HUES6 (cell line): ENCODE measurements at regions not wholly inside any gene's neighbourhood (a gene's known extent, or its start where the extent isn't known, plus 50 kb on each side); places are given as distances from the start of the nearest gene placed in this dataset.

Experiments
- H3K27ac ChIP-seq: 2 replicates; pipeline ENCODE4 v1.7.0; 2013; ENCODE audit warnings: low read depth, mild to moderate bottlenecking, low read length, inconsistent platforms
- H3K27me3 ChIP-seq: 2 replicates; pipeline ENCODE4 v1.6.1; 2013; ENCODE audit warnings: low read length; ENCODE audit not compliant: control insufficient read depth, insufficient read depth
- H3K36me3 ChIP-seq: 2 replicates; pipeline ENCODE4 v1.6.1; 2013; ENCODE audit warnings: low read length; ENCODE audit not compliant: control insufficient read depth, insufficient read depth
- H3K4me1 ChIP-seq: 2 replicates; pipeline ENCODE4 v1.6.1; 2013; ENCODE audit warnings: low read length; ENCODE audit not compliant: control insufficient read depth, insufficient read depth
- H3K4me3 ChIP-seq: 2 replicates; pipeline ENCODE4 v1.5.1; 2013; ENCODE audit warnings: low read depth, low read length
- H3K9ac ChIP-seq: one replicate; pipeline ENCODE4 v1.6.1; 2013; ENCODE audit warnings: mild to moderate bottlenecking, low read length
- H3K9me3 ChIP-seq: 2 replicates; pipeline ENCODE4 v1.6.1; 2013; ENCODE audit warnings: low read depth, low read length; ENCODE audit not compliant: control insufficient read depth, insufficient read depth

- H3K4me3 ChIP-seq, result no peak overlapping the region
- no peaks in the 10 kb centered on the region for H3K9me3 ChIP-seq
- H3K27ac ChIP-seq, result 0 out of 2 replicates have a peak overlapping the region, but pooled peaks have one; percentile 32
- peaks cover 82% of the 10 kb centered on the region for H3K4me1 ChIP-seq
- H3K36me3 ChIP-seq, result no peaks in the 10 kb centered on the region
- H3K27me3 ChIP-seq, result no peaks in the 10 kb centered on the region
- no peak overlapping the region for H3K9ac ChIP-seq
Measured at GRCh38 chr5:123811831-123812230, 299.9 kb downstream of the CSNK1G3 start.

GRCh38 chr5:123810746-123811340 is 298.9 kb downstream of the CSNK1G3 start:
- Histone ChIP-seq H3K27me3 (no peaks in the 10 kb centered on the region), H3K9ac (no peak overlapping the region), H3K4me3 (no peak overlapping the region), H3K4me1 (peaks cover 79% of the 10 kb centered on the region), H3K9me3 (no peaks in the 10 kb centered on the region), H3K36me3 (no peaks in the 10 kb centered on the region), H3K27ac (no peak overlapping the region)

GRCh38 chr5:123810253-123810652 is 298.3 kb downstream of the CSNK1G3 start:
- no peaks in the 10 kb centered on the region for H3K27me3 ChIP-seq
- H3K36me3 ChIP-seq, result no peaks in the 10 kb centered on the region
- H3K4me3 ChIP-seq, result no peak overlapping the region
- H3K4me1 ChIP-seq, result peaks cover 73% of the 10 kb centered on the region
- no peak overlapping the region for H3K9ac ChIP-seq
- no peak overlapping the region for H3K27ac ChIP-seq
- no peaks in the 10 kb centered on the region for H3K9me3 ChIP-seq

GRCh38 chr5:123809594-123810221 is 297.7 kb downstream of the CSNK1G3 start:
- peaks cover 68% of the 10 kb centered on the region for H3K4me1 ChIP-seq
- H3K4me3 ChIP-seq, result no peak overlapping the region
- no peak overlapping the region for H3K9ac ChIP-seq
- no peak overlapping the region for H3K27ac ChIP-seq
- no peaks in the 10 kb centered on the region for H3K27me3 ChIP-seq
- H3K9me3 ChIP-seq, result no peaks in the 10 kb centered on the region
- no peaks in the 10 kb centered on the region for H3K36me3 ChIP-seq

- no peak overlapping the region for H3K27ac ChIP-seq
- peaks cover 59% of the 10 kb centered on the region for H3K4me1 ChIP-seq
- no peaks in the 10 kb centered on the region for H3K27me3 ChIP-seq
- no peaks in the 10 kb centered on the region for H3K9me3 ChIP-seq
- H3K9ac ChIP-seq, result no peak overlapping the region
- H3K4me3 ChIP-seq, result no peak overlapping the region
- H3K36me3 ChIP-seq, result no peaks in the 10 kb centered on the region
Measured at GRCh38 chr5:123808461-123809380, 296.7 kb downstream of the CSNK1G3 start.

GRCh38 chr5:123807177-123807945 is 295.4 kb downstream of the CSNK1G3 start:
- no peak overlapping the region; the same call in 1 of the 2 replicates for H3K27ac ChIP-seq
- H3K27me3 ChIP-seq, result no peaks in the 10 kb centered on the region
- H3K4me3 ChIP-seq, result no peak overlapping the region
- H3K9ac ChIP-seq, result no peak overlapping the region
- no peaks in the 10 kb centered on the region for H3K36me3 ChIP-seq
- H3K9me3 ChIP-seq, result no peaks in the 10 kb centered on the region
- H3K4me1 ChIP-seq, result peaks cover 66% of the 10 kb centered on the region

GRCh38 chr5:123806644-123807043 is 294.7 kb downstream of the CSNK1G3 start:
- Histone ChIP-seq H3K27me3 (no peaks in the 10 kb centered on the region), H3K36me3 (no peaks in the 10 kb centered on the region), H3K4me3 (no peak overlapping the region), H3K27ac (no peak overlapping the region; the same call in 1 of the 2 replicates), H3K9me3 (no peaks in the 10 kb centered on the region), H3K4me1 (peaks cover 69% of the 10 kb centered on the region), H3K9ac (no peak overlapping the region)

- no peak overlapping the region for H3K27ac ChIP-seq
- no peaks in the 10 kb centered on the region for H3K36me3 ChIP-seq
- H3K4me1 ChIP-seq, result peaks cover 62% of the 10 kb centered on the region
- H3K9me3 ChIP-seq, result no peaks in the 10 kb centered on the region
- no peaks in the 10 kb centered on the region for H3K27me3 ChIP-seq
- H3K9ac ChIP-seq, result no peak overlapping the region
- H3K4me3 ChIP-seq, result no peak overlapping the region
Measured at GRCh38 chr5:123805300-123805699, 293.3 kb downstream of the CSNK1G3 start.

GRCh38 chr5:123803359-123803758 is 291.4 kb downstream of the CSNK1G3 start:
- Histone ChIP-seq H3K4me3 (no peak overlapping the region), H3K27ac (no peak overlapping the region; the same call in 1 of the 2 replicates), H3K4me1 (peaks cover 45% of the 10 kb centered on the region), H3K27me3 (no peaks in the 10 kb centered on the region), H3K9me3 (no peaks in the 10 kb centered on the region), H3K36me3 (no peaks in the 10 kb centered on the region), H3K9ac (peak overlapping the region; percentile 34)

- H3K27ac ChIP-seq, result peak overlapping the region; percentile 44; the same call in 1 of the 2 replicates
- H3K27me3 ChIP-seq, result no peaks in the 10 kb centered on the region
- no peaks in the 10 kb centered on the region for H3K9me3 ChIP-seq
- no peak overlapping the region for H3K9ac ChIP-seq
- H3K4me1 ChIP-seq, result peaks cover 36% of the 10 kb centered on the region
- no peak overlapping the region for H3K4me3 ChIP-seq
- H3K36me3 ChIP-seq, result no peaks in the 10 kb centered on the region
Measured at GRCh38 chr5:123802298-123802951, 290.4 kb downstream of the CSNK1G3 start.
